Esophagus squamous epithelium (tissue), 4 donors: ENCODE measurements at regions not wholly inside any gene's neighbourhood (a gene's known extent, or its start where the extent isn't known, plus 50 kb on each side); places are given as distances from the start of the nearest gene placed in this dataset.

ENCODE experiments used
- POLR2A ChIP-seq, 4 donors: fragments of 450-650 bp; IDR thresholded peaks; one replicate each; pipeline ENCODE4 v1.6.1; 2017; ENCODE audit warnings: antibody characterized with exemption in 4 of 4, mild to moderate bottlenecking in 4 of 4, moderate library complexity in 3 of 4
- TF ChIP-seq, protein P1 (sequence below), 6 experiments: fragments of 450-650 bp in 4 of 6; fragments of 200-600 bp in 2 of 6; sonication (generic) in 2 of 6; IDR thresholded peaks; one replicate each; pipeline ENCODE4 v1.5.1; 2016 to 2019; ENCODE audit warnings: antibody characterized with exemption in 6 of 6, mild to moderate bottlenecking in 4 of 6, moderate library complexity in 4 of 6

DNA sequence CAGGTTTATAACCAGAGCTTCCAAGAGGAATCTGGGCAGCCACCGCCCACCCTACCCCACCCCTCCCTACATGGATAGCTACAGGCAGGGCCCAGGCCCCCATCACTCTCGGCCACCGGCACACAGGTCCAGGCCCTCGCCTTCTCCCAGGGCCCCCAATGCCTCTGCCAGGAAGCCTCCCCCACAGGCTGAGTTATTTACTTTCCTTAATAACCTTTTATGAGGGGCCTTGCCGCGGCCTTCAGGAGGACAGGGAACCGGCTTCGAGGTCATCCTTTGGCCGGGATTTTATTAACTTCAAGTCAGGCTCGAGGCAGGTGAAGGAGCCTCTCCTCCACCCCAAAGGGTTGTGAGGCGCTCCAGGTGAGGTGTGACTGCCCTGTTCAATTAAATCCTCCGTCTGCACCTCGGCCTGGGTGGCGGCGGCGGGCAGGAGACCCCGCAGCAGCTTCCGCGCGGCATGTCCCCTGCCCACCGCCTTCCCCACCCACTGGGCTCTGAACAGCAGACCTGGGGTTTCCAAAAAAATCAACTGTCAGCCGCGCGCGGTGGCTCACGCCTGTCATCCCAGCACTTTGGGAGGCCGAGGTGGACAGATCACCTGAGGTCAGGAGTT, 106.5 kb downstream of the MICALL2 start:
- TF ChIP-seq, protein P1, sequence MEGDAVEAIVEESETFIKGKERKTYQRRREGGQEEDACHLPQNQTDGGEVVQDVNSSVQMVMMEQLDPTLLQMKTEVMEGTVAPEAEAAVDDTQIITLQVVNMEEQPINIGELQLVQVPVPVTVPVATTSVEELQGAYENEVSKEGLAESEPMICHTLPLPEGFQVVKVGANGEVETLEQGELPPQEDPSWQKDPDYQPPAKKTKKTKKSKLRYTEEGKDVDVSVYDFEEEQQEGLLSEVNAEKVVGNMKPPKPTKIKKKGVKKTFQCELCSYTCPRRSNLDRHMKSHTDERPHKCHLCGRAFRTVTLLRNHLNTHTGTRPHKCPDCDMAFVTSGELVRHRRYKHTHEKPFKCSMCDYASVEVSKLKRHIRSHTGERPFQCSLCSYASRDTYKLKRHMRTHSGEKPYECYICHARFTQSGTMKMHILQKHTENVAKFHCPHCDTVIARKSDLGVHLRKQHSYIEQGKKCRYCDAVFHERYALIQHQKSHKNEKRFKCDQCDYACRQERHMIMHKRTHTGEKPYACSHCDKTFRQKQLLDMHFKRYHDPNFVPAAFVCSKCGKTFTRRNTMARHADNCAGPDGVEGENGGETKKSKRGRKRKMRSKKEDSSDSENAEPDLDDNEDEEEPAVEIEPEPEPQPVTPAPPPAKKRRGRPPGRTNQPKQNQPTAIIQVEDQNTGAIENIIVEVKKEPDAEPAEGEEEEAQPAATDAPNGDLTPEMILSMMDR (IDR thresholded peaks at IDR 0.05), result no peak
- no peak for TF ChIP-seq POLR2A (IDR thresholded peaks at IDR 0.05)
